LNCAP (cell line): ENCODE measurements at regions not wholly inside any gene's neighbourhood (a gene's known extent, or its start where the extent isn't known, plus 50 kb on each side); places are given as distances from the start of the nearest gene placed in this dataset.

ENCODE experiments used
- CTCF ChIP-seq: fragments of 450-650 bp; IDR thresholded peaks from 2 replicates; pipeline ENCODE4 v1.5.1; 2017; ENCODE audit warnings: mild to moderate bottlenecking

GRCh38 chr1:238589843-238590435 lies 699.2 kb upstream of the ZP4 start:
- TF ChIP-seq CTCF = no peak

GRCh38 chr1:238582816-238583215 lies 692.1 kb upstream of the ZP4 start:
- TF ChIP-seq CTCF = no peak

- TF ChIP-seq CTCF = no peak
These were observed 690.6 kb upstream of the ZP4 start for GRCh38 chr1:238581332-238581731.

GRCh38 chr1:238568735-238569134 lies 678.0 kb upstream of the ZP4 start:
- TF ChIP-seq CTCF = no peak

GRCh38 chr1:238562341-238562740 lies 671.6 kb upstream of the ZP4 start:
- no peak for TF ChIP-seq CTCF

- TF ChIP-seq CTCF = no peak
These were observed 668.0 kb upstream of the ZP4 start for GRCh38 chr1:238558746-238559145.

- no peak for TF ChIP-seq CTCF
These were observed 667.4 kb upstream of the ZP4 start for GRCh38 chr1:238558156-238558555.

GRCh38 chr1:238552271-238552670 lies 661.5 kb upstream of the ZP4 start:
- TF ChIP-seq CTCF = no peak
